GM23338 (cell line): ENCODE measurements at regions not wholly inside any gene's neighbourhood (a gene's known extent, or its start where the extent isn't known, plus 50 kb on each side); places are given as distances from the start of the nearest gene placed in this dataset.

Experiments used
- ATAC-seq: fragments of 200-7000 bp; cut with Tn5 transposase; 3 replicates; pipeline ENCODE4 v1.9.1; 2020
- DNase-seq: peaks from one replicate; pipeline ENCODE4 v3.0.0-alpha.2; 2015; ENCODE audit warnings: low spot score
- H2AFZ ChIP-seq: fragments of 200-600 bp; sonication (generic); 2 replicates; pipeline ENCODE4 v1.8.0; 2016; ENCODE audit warnings: antibody characterized with exemption, mild to moderate bottlenecking, moderate library complexity
- H3F3A ChIP-seq: fragments of 200-600 bp; sonication (generic); replicated peaks from 2 replicates; pipeline ENCODE4 v1.8.0; 2017; ENCODE audit warnings: antibody characterized with exemption, mixed run types, low read depth
- H3K27ac ChIP-seq: fragments of 200-600 bp; sonication (generic); 2 replicates; pipeline ENCODE4 v1.6.1; 2016; ENCODE audit warnings: low read depth
- H3K27me3 ChIP-seq: fragments of 200-600 bp; sonication (generic); 2 replicates; pipeline ENCODE4 v1.8.0; 2016; ENCODE audit warnings: mild to moderate bottlenecking, mixed run types, moderate library complexity; ENCODE audit not compliant: insufficient read depth
- H3K36me3 ChIP-seq: fragments of 200-600 bp; sonication (generic); 2 replicates; pipeline ENCODE4 v1.8.0; 2016; ENCODE audit warnings: mild to moderate bottlenecking; ENCODE audit not compliant: insufficient read depth
- H3K4me1 ChIP-seq: fragments of 200-600 bp; sonication (generic); 2 replicates; pipeline ENCODE4 v1.8.0; 2016; ENCODE audit warnings: mild to moderate bottlenecking, moderate library complexity; ENCODE audit not compliant: insufficient read depth
- H3K4me2 ChIP-seq: fragments of 200-600 bp; sonication (generic); 2 replicates; pipeline ENCODE4 v1.7.1; 2017; ENCODE audit warnings: mixed run types
- H3K4me3 ChIP-seq: fragments of 200-600 bp; sonication (generic); 2 replicates; pipeline ENCODE4 v1.6.1; 2016; ENCODE audit warnings: mixed run types
- H3K79me2 ChIP-seq: fragments of 200-600 bp; sonication (generic); replicated peaks from 2 replicates; pipeline ENCODE4 v1.8.0; 2017; ENCODE audit warnings: mild to moderate bottlenecking; ENCODE audit not compliant: insufficient read depth
- H3K9me2 ChIP-seq: fragments of 200-600 bp; sonication (generic); 2 replicates; pipeline ENCODE4 v1.8.0; 2017; ENCODE audit not compliant: insufficient read depth
- H4K20me1 ChIP-seq: fragments of 200-600 bp; sonication (generic); replicated peaks from 2 replicates; pipeline ENCODE4 v1.8.0; 2017; ENCODE audit warnings: mild to moderate bottlenecking; ENCODE audit not compliant: insufficient read depth
- H3K27ac Mint-ChIP-seq: 2 replicates; pipeline ENCODE4 v1.8.0; 2020; ENCODE audit warnings: inconsistent platforms, mild to moderate bottlenecking, moderate library complexity, mixed read lengths
- H3K27me3 Mint-ChIP-seq: 3 replicates; pipeline ENCODE4 v1.8.0; 2022; ENCODE audit warnings: low read depth, mild to moderate bottlenecking, moderate library complexity, mixed read lengths, inconsistent platforms; ENCODE audit not compliant: insufficient read depth, poor library complexity
- H3K36me3 Mint-ChIP-seq: 3 replicates; pipeline ENCODE4 v1.8.0; 2021; ENCODE audit warnings: low read depth, mild to moderate bottlenecking, inconsistent platforms, moderate library complexity, mixed read lengths
- H3K4me1 Mint-ChIP-seq: 3 replicates; pipeline ENCODE4 v1.8.0; 2020; ENCODE audit warnings: mild to moderate bottlenecking, inconsistent platforms, mixed read lengths
- H3K4me3 Mint-ChIP-seq: 3 replicates; pipeline ENCODE4 v1.8.0; 2021; ENCODE audit warnings: moderate library complexity, mild to moderate bottlenecking, inconsistent platforms, mixed read lengths
- H3K9me3 Mint-ChIP-seq: 3 replicates; pipeline ENCODE4 v1.8.0; 2020; ENCODE audit warnings: moderate library complexity, mild to moderate bottlenecking, inconsistent platforms, mixed read lengths
- CREB1 ChIP-seq: fragments of 250-450 bp; sonication (Bioruptor Pico); IDR thresholded peaks from 2 replicates; pipeline ENCODE4 v1.5.0; 2020; ENCODE audit warnings: low read depth, mild to moderate bottlenecking, moderate library complexity
- CTCF ChIP-seq, 2 experiments: fragments of 200-600 bp in 1 of 2; sonication (generic) in 1 of 2; conservative IDR thresholded peaks; 2 replicates each; pipeline versions ENCODE4 v1.5.1 to v1.6.1; 2016 to 2017; ENCODE audit warnings: antibody characterized with exemption in 2 of 2, low read depth in 2 of 2, mild to moderate bottlenecking in 2 of 2, moderate library complexity in 1 of 2
- EZH2 ChIP-seq: fragments of 200-600 bp; sonication (generic); IDR thresholded peaks from one replicate; pipeline ENCODE4 v1.8.0; 2017; ENCODE audit warnings: antibody characterized with exemption, mild to moderate bottlenecking, low read depth; ENCODE audit not compliant: unreplicated experiment
- JUNB ChIP-seq: IDR thresholded peaks from one replicate; pipeline ENCODE4 v1.6.1; 2016; ENCODE audit warnings: antibody characterized with exemption; ENCODE audit not compliant: unreplicated experiment
- POLR2AphosphoS5 ChIP-seq: IDR thresholded peaks from 2 replicates; pipeline ENCODE4 v1.6.1; 2016; ENCODE audit warnings: antibody characterized with exemption, low read depth
- STAT1 ChIP-seq: IDR thresholded peaks from one replicate; pipeline ENCODE4 v1.6.1; 2016; ENCODE audit warnings: antibody characterized with exemption; ENCODE audit not compliant: unreplicated experiment
- ZNF114 ChIP-seq: fragments of 250-450 bp; sonication (Bioruptor Pico); IDR thresholded peaks from 2 replicates; pipeline ENCODE4 v1.5.0; 2020; ENCODE audit warnings: mild to moderate bottlenecking, moderate library complexity
- ZNF331 ChIP-seq: fragments of 250-450 bp; sonication (Bioruptor Pico); IDR thresholded peaks from 2 replicates; pipeline ENCODE4 v1.5.0; 2020; ENCODE audit warnings: low read depth, mild to moderate bottlenecking, moderate library complexity
- TF ChIP-seq, protein P1 (sequence below): fragments of 250-450 bp; sonication (Bioruptor Pico); IDR thresholded peaks from 2 replicates; pipeline ENCODE4 v1.5.0; 2020; ENCODE audit warnings: mild to moderate bottlenecking, moderate library complexity

DNA sequence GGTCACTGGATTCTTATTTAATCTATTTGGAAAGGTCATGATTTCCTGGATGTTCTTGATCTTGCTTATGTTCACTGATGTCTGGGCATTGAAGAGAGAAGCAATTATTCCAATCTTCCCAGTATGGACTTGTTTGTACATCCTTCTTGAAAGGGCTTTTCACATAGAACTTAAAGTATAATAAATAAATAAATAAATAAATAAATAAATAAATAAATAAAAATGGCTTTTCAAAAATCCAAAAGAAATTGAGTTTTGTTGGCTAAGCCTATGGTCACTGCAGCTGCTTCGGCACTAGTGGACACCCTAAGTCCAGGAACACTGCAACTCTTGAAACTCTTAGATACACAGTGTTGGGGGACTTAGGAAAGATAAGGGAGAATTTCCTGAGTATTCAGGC, 840.7 kb upstream of the EDIL3 start (continued):
- TF ChIP-seq EZH2: no peak

DNA sequence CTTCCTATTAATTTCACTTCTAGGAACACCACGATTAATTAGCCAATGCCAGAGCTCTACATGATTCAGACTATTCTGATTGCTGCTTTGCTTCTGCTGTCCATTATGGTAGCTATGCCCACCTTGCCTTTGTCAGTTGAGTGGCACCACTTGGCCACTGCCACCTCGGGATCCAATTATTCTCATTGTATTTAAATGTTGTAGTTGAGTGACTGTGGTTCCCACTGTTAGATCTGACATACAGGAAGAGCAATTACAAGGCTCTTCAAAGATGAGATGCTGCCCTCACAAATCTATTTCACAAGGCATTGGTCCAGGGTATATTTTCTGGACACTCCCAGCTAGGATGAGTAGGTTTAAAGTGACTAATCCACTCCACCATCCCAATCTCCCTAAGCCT, 864.5 kb upstream of the EDIL3 start:
- Histone ChIP-seq H3K36me3 (no peaks in the 10 kb centered on the region), H3K4me1 (no peaks in the 10 kb centered on the region), H3K27me3 (no peaks in the 10 kb centered on the region), H3F3A (no peaks in the 10 kb centered on the region), H3K9me2 (peaks cover 8% of the 10 kb centered on the region; the same call in 1 of the 2 replicates), H4K20me1 (no peaks in the 10 kb centered on the region), H3K4me2 (no peak overlapping the region), H3K4me3 (no peak overlapping the region), H3K27ac (no peak overlapping the region), H3K79me2 (no peaks in the 10 kb centered on the region), H2AFZ (no peak overlapping the region)
- Mint-ChIP-seq H3K27me3 (peaks cover 1% of the 10 kb centered on the region), H3K36me3 (peaks cover 3% of the 10 kb centered on the region; the same call in 1 of the 3 replicates), H3K4me1 (no peaks in the 10 kb centered on the region), H3K9me3 (peaks cover 10% of the 10 kb centered on the region), H3K4me3 (no peak overlapping the region), H3K27ac (no peak overlapping the region)
- TF ChIP-seq, protein P1, sequence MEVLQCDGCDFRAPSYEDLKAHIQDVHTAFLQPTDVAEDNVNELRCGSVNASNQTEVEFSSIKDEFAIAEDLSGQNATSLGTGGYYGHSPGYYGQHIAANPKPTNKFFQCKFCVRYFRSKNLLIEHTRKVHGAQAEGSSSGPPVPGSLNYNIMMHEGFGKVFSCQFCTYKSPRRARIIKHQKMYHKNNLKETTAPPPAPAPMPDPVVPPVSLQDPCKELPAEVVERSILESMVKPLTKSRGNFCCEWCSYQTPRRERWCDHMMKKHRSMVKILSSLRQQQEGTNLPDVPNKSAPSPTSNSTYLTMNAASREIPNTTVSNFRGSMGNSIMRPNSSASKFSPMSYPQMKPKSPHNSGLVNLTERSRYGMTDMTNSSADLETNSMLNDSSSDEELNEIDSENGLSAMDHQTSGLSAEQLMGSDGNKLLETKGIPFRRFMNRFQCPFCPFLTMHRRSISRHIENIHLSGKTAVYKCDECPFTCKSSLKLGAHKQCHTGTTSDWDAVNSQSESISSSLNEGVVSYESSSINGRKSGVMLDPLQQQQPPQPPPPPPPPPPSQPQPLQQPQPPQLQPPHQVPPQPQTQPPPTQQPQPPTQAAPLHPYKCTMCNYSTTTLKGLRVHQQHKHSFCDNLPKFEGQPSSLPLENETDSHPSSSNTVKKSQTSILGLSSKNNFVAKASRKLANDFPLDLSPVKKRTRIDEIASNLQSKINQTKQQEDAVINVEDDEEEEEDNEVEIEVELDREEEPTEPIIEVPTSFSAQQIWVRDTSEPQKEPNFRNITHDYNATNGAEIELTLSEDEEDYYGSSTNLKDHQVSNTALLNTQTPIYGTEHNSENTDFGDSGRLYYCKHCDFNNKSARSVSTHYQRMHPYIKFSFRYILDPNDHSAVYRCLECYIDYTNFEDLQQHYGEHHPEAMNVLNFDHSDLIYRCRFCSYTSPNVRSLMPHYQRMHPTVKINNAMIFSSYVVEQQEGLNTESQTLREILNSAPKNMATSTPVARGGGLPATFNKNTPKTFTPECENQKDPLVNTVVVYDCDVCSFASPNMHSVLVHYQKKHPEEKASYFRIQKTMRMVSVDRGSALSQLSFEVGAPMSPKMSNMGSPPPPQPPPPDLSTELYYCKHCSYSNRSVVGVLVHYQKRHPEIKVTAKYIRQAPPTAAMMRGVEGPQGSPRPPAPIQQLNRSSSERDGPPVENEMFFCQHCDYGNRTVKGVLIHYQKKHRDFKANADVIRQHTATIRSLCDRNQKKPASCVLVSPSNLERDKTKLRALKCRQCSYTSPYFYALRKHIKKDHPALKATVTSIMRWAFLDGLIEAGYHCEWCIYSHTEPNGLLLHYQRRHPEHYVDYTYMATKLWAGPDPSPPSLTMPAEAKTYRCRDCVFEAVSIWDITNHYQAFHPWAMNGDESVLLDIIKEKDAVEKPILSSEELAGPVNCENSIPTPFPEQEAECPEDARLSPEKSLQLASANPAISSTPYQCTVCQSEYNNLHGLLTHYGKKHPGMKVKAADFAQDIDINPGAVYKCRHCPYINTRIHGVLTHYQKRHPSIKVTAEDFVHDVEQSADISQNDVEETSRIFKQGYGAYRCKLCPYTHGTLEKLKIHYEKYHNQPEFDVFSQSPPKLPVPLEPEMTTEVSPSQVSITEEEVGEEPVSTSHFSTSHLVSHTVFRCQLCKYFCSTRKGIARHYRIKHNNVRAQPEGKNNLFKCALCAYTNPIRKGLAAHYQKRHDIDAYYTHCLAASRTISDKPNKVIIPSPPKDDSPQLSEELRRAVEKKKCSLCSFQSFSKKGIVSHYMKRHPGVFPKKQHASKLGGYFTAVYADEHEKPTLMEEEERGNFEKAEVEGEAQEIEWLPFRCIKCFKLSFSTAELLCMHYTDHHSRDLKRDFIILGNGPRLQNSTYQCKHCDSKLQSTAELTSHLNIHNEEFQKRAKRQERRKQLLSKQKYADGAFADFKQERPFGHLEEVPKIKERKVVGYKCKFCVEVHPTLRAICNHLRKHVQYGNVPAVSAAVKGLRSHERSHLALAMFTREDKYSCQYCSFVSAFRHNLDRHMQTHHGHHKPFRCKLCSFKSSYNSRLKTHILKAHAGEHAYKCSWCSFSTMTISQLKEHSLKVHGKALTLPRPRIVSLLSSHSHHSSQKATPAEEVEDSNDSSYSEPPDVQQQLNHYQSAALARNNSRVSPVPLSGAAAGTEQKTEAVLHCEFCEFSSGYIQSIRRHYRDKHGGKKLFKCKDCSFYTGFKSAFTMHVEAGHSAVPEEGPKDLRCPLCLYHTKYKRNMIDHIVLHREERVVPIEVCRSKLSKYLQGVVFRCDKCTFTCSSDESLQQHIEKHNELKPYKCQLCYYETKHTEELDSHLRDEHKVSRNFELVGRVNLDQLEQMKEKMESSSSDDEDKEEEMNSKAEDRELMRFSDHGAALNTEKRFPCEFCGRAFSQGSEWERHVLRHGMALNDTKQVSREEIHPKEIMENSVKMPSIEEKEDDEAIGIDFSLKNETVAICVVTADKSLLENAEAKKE (CRISPR knock-in tag): no peak
- TF ChIP-seq STAT1 (no peak), POLR2AphosphoS5 (no peak), ZNF114 (CRISPR knock-in tag) (no peak), JUNB (no peak), CREB1 (no peak), ZNF331 (no peak), CTCF (conservative IDR thresholded peaks at IDR 0.05; ENCODE audit: low read depth in 2 of 2) (no peak)
- DNase-seq (no peak), ATAC-seq (no peak)
